Endothelial cell (in vitro differentiated cells): ENCODE measurements at regions not wholly inside any gene's neighbourhood (a gene's known extent, or its start where the extent isn't known, plus 50 kb on each side); places are given as distances from the start of the nearest gene placed in this dataset.
"Not testable (repeated sequence)": the region's sequence is repeated elsewhere in the genome, so short reads cannot be mapped to it uniquely, and the experiment has no call there.

Experiments used
- DNase-seq: peaks from one replicate; pipeline ENCODE4 v3.0.0; 2021; ENCODE audit warnings: low spot score
- H3K27ac Mint-ChIP-seq: one replicate; pipeline ENCODE4 v1.8.0; 2021; ENCODE audit warnings: mixed read lengths, inconsistent platforms; ENCODE audit not compliant: unreplicated experiment
- H3K27me3 Mint-ChIP-seq: one replicate; pipeline ENCODE4 v1.8.0; 2021; ENCODE audit warnings: mild to moderate bottlenecking, moderate library complexity, mixed read lengths, inconsistent platforms; ENCODE audit not compliant: unreplicated experiment
- H3K36me3 Mint-ChIP-seq: one replicate; pipeline ENCODE4 v1.8.0; 2021; ENCODE audit warnings: mild to moderate bottlenecking, low read depth, mixed read lengths, inconsistent platforms; ENCODE audit not compliant: unreplicated experiment
- H3K4me1 Mint-ChIP-seq: one replicate; pipeline ENCODE4 v1.8.0; 2021; ENCODE audit warnings: mild to moderate bottlenecking, mixed read lengths, inconsistent platforms; ENCODE audit not compliant: unreplicated experiment
- H3K4me3 Mint-ChIP-seq: one replicate; pipeline ENCODE4 v1.8.0; 2021; ENCODE audit warnings: mild to moderate bottlenecking, mixed read lengths, inconsistent platforms; ENCODE audit not compliant: unreplicated experiment
- H3K9me3 Mint-ChIP-seq: one replicate; pipeline ENCODE4 v1.8.0; 2021; ENCODE audit warnings: mixed read lengths, inconsistent platforms; ENCODE audit not compliant: unreplicated experiment

- not testable (repeated sequence) for H3K9me3 Mint-ChIP-seq, H3K36me3 Mint-ChIP-seq, H3K4me1 Mint-ChIP-seq, H3K27me3 Mint-ChIP-seq, DNase-seq, H3K4me3 Mint-ChIP-seq, H3K27ac Mint-ChIP-seq
Measured at GRCh38 chr14:19052977-19053376, 85.7 kb downstream of the POTEM start.

- H3K9me3 Mint-ChIP-seq, H3K27me3 Mint-ChIP-seq, H3K36me3 Mint-ChIP-seq, H3K4me1 Mint-ChIP-seq, H3K27ac Mint-ChIP-seq, DNase-seq, H3K4me3 Mint-ChIP-seq: not testable (repeated sequence)
Measured at GRCh38 chr14:19053426-19054050, 86.3 kb downstream of the POTEM start.

- H3K36me3 Mint-ChIP-seq, H3K4me3 Mint-ChIP-seq, H3K27ac Mint-ChIP-seq, DNase-seq, H3K4me1 Mint-ChIP-seq, H3K27me3 Mint-ChIP-seq, H3K9me3 Mint-ChIP-seq: not testable (repeated sequence)
Measured at GRCh38 chr14:19054108-19054721, 87.0 kb downstream of the POTEM start.

DNA sequence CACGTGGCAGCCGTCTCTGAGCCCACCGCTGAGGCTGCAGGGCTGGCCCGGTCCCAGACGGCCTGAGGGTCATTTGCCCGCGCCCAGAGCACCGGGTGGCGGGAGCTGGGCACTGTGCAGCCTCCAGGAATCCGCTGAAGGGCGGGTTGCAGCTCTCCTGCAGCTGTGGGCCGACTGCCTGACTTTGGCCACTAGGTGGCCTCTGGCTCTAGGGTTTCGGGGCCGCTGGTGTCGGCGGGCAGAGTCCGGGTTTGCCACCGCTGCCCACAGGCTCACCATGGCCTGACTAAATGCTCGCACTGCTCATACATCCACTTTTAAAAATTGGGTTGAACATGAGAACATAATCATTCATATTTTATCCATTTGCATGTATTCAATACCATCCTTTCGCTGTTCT is 87.7 kb downstream of the POTEM start:
- H3K9me3 Mint-ChIP-seq, H3K27ac Mint-ChIP-seq, H3K36me3 Mint-ChIP-seq, H3K4me1 Mint-ChIP-seq, H3K27me3 Mint-ChIP-seq, DNase-seq, H3K4me3 Mint-ChIP-seq: not testable (repeated sequence)

- H3K36me3 Mint-ChIP-seq, H3K4me3 Mint-ChIP-seq, DNase-seq, H3K4me1 Mint-ChIP-seq, H3K27ac Mint-ChIP-seq, H3K9me3 Mint-ChIP-seq, H3K27me3 Mint-ChIP-seq: not testable (repeated sequence)
Measured at GRCh38 chr14:19059066-19059465, 91.8 kb downstream of the POTEM start.

GRCh38 chr14:19061689-19062450 is 94.6 kb downstream of the POTEM start:
- H3K9me3 Mint-ChIP-seq, H3K27ac Mint-ChIP-seq, H3K36me3 Mint-ChIP-seq, H3K4me1 Mint-ChIP-seq, H3K27me3 Mint-ChIP-seq, H3K4me3 Mint-ChIP-seq, DNase-seq: not testable (repeated sequence)

- not testable (repeated sequence) for H3K9me3 Mint-ChIP-seq, DNase-seq, H3K27me3 Mint-ChIP-seq, H3K4me3 Mint-ChIP-seq, H3K4me1 Mint-ChIP-seq, H3K36me3 Mint-ChIP-seq, H3K27ac Mint-ChIP-seq
Measured at GRCh38 chr14:19068957-19069356, 101.7 kb downstream of the POTEM start.

- not testable (repeated sequence) for H3K9me3 Mint-ChIP-seq, H3K4me1 Mint-ChIP-seq, H3K27me3 Mint-ChIP-seq, H3K27ac Mint-ChIP-seq, H3K36me3 Mint-ChIP-seq, H3K4me3 Mint-ChIP-seq, DNase-seq
Measured at GRCh38 chr14:19072518-19072917, 105.3 kb downstream of the POTEM start.

- not testable (repeated sequence) for H3K4me3 Mint-ChIP-seq, H3K27me3 Mint-ChIP-seq, H3K27ac Mint-ChIP-seq, H3K4me1 Mint-ChIP-seq, DNase-seq, H3K9me3 Mint-ChIP-seq, H3K36me3 Mint-ChIP-seq
Measured at GRCh38 chr14:19088632-19089031, 121.4 kb downstream of the POTEM start.

DNA sequence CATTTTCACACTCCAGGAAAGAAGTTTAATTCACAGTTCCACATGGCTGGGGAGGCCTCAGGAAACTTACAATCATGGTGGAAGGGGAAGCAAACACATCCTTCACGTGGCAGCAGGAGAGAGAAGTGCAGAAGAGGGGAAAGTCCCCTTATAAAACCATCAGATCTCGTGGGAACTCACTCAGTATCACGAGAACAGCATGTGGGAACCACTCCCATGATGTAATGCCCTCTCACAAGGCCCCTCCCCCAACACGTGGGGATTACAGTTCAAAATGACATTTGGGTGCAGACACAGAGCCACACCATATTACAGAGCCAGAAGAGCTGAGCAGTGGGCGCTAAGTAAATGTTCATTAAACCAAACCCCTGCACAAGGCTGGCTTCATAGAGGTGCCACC is 126.0 kb downstream of the POTEM start:
- H3K27ac Mint-ChIP-seq, H3K9me3 Mint-ChIP-seq, H3K27me3 Mint-ChIP-seq, H3K36me3 Mint-ChIP-seq, H3K4me1 Mint-ChIP-seq, DNase-seq, H3K4me3 Mint-ChIP-seq: not testable (repeated sequence)

- not testable (repeated sequence) for H3K9me3 Mint-ChIP-seq, H3K27ac Mint-ChIP-seq, H3K27me3 Mint-ChIP-seq, DNase-seq, H3K4me1 Mint-ChIP-seq, H3K4me3 Mint-ChIP-seq, H3K36me3 Mint-ChIP-seq
Measured at GRCh38 chr14:19094731-19095130, 127.5 kb downstream of the POTEM start.

GRCh38 chr14:19095167-19095566 is 127.9 kb downstream of the POTEM start:
- not testable (repeated sequence) for H3K9me3 Mint-ChIP-seq, H3K4me3 Mint-ChIP-seq, H3K27me3 Mint-ChIP-seq, H3K36me3 Mint-ChIP-seq, H3K27ac Mint-ChIP-seq, H3K4me1 Mint-ChIP-seq, DNase-seq
